ENCODE measurements at regions not wholly inside any gene's neighbourhood (a gene's known extent, or its start where the extent isn't known, plus 50 kb on each side); places are given as distances from the start of the nearest gene placed in this dataset.

GRCh38 chr5:158435161-158435616 lies 576.2 kb upstream of the CLINT1 start:
- TF ChIP-seq CTCF (IDR thresholded peaks at IDR 0.05) (no peak), EP300 (IDR thresholded peaks at IDR 0.05) (no peak)

Measured in esophagus muscularis mucosa (tissue), 3 donors.